MM.1S (cell line): ENCODE measurements at regions not wholly inside any gene's neighbourhood (a gene's known extent, or its start where the extent isn't known, plus 50 kb on each side); places are given as distances from the start of the nearest gene placed in this dataset.

Source experiments
- DNase-seq: peaks from one replicate; pipeline ENCODE4 v3.0.0-alpha.2; 2015
- H2AFZ ChIP-seq: fragments of 300-600 bp; sonication (generic); 2 replicates; pipeline ENCODE4 v1.6.0; 2016; ENCODE audit warnings: antibody characterized with exemption, low read length
- H3F3A ChIP-seq: fragments of 300-600 bp; sonication (generic); 2 replicates; pipeline ENCODE4 v1.6.1; 2016; ENCODE audit warnings: mild to moderate bottlenecking, antibody characterized with exemption, low read length, moderate library complexity, mixed read lengths; ENCODE audit not compliant: insufficient read depth
- H3K27ac ChIP-seq: fragments of 300-600 bp; sonication (generic); 2 replicates; pipeline ENCODE4 v1.5.1; 2016; ENCODE audit warnings: mild to moderate bottlenecking, low read length
- H3K27me3 ChIP-seq: fragments of 300-600 bp; sonication (generic); replicated peaks from 2 replicates; pipeline ENCODE4 v1.6.0; 2016; ENCODE audit warnings: low read length; ENCODE audit not compliant: insufficient read depth
- H3K36me3 ChIP-seq: fragments of 300-600 bp; sonication (generic); replicated peaks from 2 replicates; pipeline ENCODE4 v1.6.1; 2016; ENCODE audit warnings: mild to moderate bottlenecking, low read length, mixed read lengths; ENCODE audit not compliant: insufficient read depth
- H3K4me1 ChIP-seq: fragments of 300-600 bp; sonication (generic); 2 replicates; pipeline ENCODE4 v1.6.1; 2016; ENCODE audit warnings: low read length, mixed read lengths
- H3K4me2 ChIP-seq: fragments of 300-600 bp; sonication (generic); 2 replicates; pipeline ENCODE4 v1.6.0; 2016; ENCODE audit warnings: low read depth, low read length
- H3K4me3 ChIP-seq: fragments of 300-600 bp; sonication (generic); 2 replicates; pipeline ENCODE4 v1.5.1; 2016; ENCODE audit warnings: low read length, mixed read lengths
- H3K79me2 ChIP-seq: fragments of 300-600 bp; sonication (generic); 2 replicates; pipeline ENCODE4 v1.6.1; 2016; ENCODE audit warnings: mixed run types, low read length, mixed read lengths
- H3K9ac ChIP-seq: fragments of 300-600 bp; sonication (generic); 2 replicates; pipeline ENCODE4 v1.6.1; 2016; ENCODE audit warnings: low read length, mixed read lengths
- H3K9me2 ChIP-seq: fragments of 300-600 bp; sonication (generic); replicated peaks from 2 replicates; pipeline ENCODE4 v1.6.1; 2016; ENCODE audit warnings: mild to moderate bottlenecking, low read length, mixed read lengths; ENCODE audit not compliant: insufficient read depth
- H3K9me3 ChIP-seq: fragments of 300-600 bp; sonication (generic); replicated peaks from 2 replicates; pipeline ENCODE4 v1.6.1; 2016; ENCODE audit warnings: mild to moderate bottlenecking, low read length, mixed read lengths; ENCODE audit not compliant: insufficient read depth
- H4K20me1 ChIP-seq: fragments of 300-600 bp; sonication (generic); 2 replicates; pipeline ENCODE4 v1.6.1; 2016; ENCODE audit warnings: mild to moderate bottlenecking, low read length, moderate library complexity, mixed read lengths; ENCODE audit not compliant: insufficient read depth
- EZH2 ChIP-seq: fragments of 300-600 bp; sonication (generic); optimal IDR thresholded peaks from 2 replicates; pipeline ENCODE3; 2017; ENCODE audit warnings: low read depth, mild to moderate bottlenecking, antibody characterized with exemption, low read length, mixed read lengths
- EZH2phosphoT487 ChIP-seq: fragments of 300-600 bp; sonication (generic); IDR thresholded peaks from 2 replicates; pipeline ENCODE4 v1.6.1; 2018; ENCODE audit warnings: antibody characterized with exemption, low read length
- TF ChIP-seq, protein P1 (sequence below): fragments of 300-600 bp; sonication (generic); IDR thresholded peaks from 2 replicates; pipeline ENCODE4 v1.5.1; 2016; ENCODE audit warnings: antibody characterized with exemption, low read length, mixed read lengths

DNA sequence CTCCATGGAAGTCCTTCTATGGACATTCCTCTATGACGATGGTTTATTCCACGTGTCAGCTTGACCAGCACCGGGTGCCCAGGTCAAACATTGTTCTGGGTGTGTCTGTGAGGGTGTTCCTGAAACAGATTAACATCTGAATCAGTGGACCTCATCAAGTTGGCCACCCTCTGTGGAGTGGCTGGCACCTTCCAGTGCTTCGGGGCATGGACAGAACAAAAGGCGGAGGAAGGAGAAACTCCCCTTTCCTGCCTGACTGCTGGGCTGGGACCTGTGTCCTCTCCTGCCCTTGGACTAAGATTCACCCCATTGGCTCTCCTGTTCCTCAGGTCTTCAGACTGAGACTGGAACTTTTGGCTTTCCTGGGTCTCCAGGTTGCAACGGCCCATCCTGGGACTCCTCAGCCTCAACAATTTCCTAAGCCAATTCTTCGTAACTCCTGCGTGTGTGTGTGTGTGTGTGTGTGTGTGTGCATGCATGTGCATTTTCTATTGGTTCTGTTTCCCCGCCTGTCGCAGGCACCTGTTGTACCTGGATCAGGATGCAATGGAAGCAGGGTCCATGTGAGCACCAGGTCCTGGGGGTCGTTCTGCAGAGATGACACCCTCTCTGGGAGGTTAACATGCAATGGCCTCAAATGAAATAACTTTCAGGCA lies 357.2 kb upstream of the SALL3 start:
- Histone ChIP-seq H3K79me2 (no peaks in the 10 kb centered on the region), H3K4me3 (no peak overlapping the region), H4K20me1 (no peaks in the 10 kb centered on the region), H3K9me3 (no peaks in the 10 kb centered on the region), H3K9ac (no peak overlapping the region), H3K27ac (no peak overlapping the region), H2AFZ (no peak overlapping the region), H3K4me1 (no peaks in the 10 kb centered on the region), H3K4me2 (no peak overlapping the region), H3K9me2 (no peaks in the 10 kb centered on the region), H3K27me3 (no peaks in the 10 kb centered on the region), H3F3A (no peaks in the 10 kb centered on the region), H3K36me3 (no peaks in the 10 kb centered on the region)
- no peak for DNase-seq
- TF ChIP-seq, protein P1, sequence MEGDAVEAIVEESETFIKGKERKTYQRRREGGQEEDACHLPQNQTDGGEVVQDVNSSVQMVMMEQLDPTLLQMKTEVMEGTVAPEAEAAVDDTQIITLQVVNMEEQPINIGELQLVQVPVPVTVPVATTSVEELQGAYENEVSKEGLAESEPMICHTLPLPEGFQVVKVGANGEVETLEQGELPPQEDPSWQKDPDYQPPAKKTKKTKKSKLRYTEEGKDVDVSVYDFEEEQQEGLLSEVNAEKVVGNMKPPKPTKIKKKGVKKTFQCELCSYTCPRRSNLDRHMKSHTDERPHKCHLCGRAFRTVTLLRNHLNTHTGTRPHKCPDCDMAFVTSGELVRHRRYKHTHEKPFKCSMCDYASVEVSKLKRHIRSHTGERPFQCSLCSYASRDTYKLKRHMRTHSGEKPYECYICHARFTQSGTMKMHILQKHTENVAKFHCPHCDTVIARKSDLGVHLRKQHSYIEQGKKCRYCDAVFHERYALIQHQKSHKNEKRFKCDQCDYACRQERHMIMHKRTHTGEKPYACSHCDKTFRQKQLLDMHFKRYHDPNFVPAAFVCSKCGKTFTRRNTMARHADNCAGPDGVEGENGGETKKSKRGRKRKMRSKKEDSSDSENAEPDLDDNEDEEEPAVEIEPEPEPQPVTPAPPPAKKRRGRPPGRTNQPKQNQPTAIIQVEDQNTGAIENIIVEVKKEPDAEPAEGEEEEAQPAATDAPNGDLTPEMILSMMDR = no peak
- TF ChIP-seq EZH2phosphoT487 (no peak), EZH2 (no peak)

DNA sequence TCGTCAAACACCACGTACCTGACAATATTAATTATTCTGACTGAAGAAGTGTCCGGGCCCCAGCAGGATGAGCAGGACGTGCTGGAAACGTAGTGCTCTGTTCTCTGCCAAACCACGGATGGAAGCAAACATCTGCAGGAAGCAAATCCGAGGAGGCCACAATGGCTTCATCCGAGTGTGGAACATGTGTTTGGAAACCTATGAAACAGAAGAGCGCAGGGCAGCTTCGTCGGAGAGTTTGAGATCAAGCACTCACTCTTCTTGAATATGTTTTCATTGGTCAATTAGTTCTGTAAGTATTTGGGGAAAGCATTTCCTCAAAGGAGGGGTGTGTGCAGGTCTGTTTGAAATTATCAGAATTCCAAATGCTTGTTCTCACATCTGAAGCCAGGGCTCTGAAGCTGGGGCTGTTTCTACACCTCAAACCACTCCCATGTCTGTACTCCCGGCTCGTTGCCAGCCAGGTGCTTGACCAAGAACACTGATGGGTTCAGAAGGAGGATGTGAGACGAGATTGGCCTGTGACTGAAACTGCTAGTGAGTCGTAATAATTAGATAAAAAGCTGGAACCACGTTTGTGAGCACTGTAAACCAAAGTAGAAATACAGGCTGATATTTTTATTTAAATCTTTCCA lies 356.6 kb upstream of the SALL3 start:
- TF ChIP-seq EZH2phosphoT487 (no peak), EZH2 (no peak)
- TF ChIP-seq, protein P1 = no peak
- no peaks in the 10 kb centered on the region for H3K9me2 ChIP-seq
- no peak overlapping the region for H3K9ac ChIP-seq
- H3K27ac ChIP-seq = no peak overlapping the region
- no peak overlapping the region for H2AFZ ChIP-seq
- no peaks in the 10 kb centered on the region for H3K27me3 ChIP-seq
- DNase-seq = no peak
- no peaks in the 10 kb centered on the region for H3K36me3 ChIP-seq
- H3K79me2 ChIP-seq = no peaks in the 10 kb centered on the region
- H3K4me3 ChIP-seq = no peak overlapping the region
- H3K9me3 ChIP-seq = no peaks in the 10 kb centered on the region
- no peaks in the 10 kb centered on the region for H3K4me1 ChIP-seq
- H3F3A ChIP-seq = no peaks in the 10 kb centered on the region
- no peaks in the 10 kb centered on the region for H4K20me1 ChIP-seq
- H3K4me2 ChIP-seq = no peak overlapping the region

DNA sequence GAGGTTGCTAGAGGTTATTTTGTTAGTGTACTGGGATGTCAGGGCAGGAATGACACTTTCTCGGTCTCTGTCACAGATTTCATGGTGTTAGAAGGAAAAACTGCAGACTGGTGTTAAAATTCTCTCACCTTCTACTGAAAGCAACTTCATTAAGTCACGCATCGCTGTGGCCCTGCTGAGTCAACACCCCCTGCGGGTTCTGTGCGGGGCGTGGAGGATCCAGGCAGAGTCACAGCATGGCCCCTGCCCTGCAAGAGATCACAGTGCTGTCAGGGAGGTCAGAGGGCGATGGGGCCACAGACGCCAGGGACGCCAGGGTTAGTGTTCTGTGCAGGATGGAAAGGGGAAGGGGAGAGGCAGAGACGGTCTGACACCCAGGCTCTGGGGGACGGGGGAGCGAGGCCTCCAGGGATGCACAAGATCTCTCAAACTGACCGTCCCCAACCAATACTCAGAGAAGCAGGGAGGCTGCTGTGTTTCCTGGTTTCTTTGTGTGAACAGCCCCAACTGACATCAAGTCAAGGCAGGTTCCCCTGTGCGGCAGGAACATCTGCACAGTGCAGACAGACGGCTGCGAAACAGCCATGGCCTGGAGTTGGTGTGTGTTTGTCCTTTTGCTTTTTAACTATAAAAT lies 354.9 kb upstream of the SALL3 start:
- no peak for TF ChIP-seq EZH2
- TF ChIP-seq, protein P1 = no peak
- no peak for TF ChIP-seq EZH2phosphoT487
- H3K4me2 ChIP-seq = no peak overlapping the region
- no peak overlapping the region for H3K27ac ChIP-seq
- H3F3A ChIP-seq = no peaks in the 10 kb centered on the region
- H3K4me1 ChIP-seq = no peaks in the 10 kb centered on the region
- no peak for DNase-seq
- H3K27me3 ChIP-seq = no peaks in the 10 kb centered on the region
- H3K36me3 ChIP-seq = no peaks in the 10 kb centered on the region
- H3K9me3 ChIP-seq = no peaks in the 10 kb centered on the region
- H2AFZ ChIP-seq = no peak overlapping the region
- H3K9ac ChIP-seq = no peak overlapping the region
- no peak overlapping the region for H3K4me3 ChIP-seq
- H3K79me2 ChIP-seq = no peaks in the 10 kb centered on the region
- H3K9me2 ChIP-seq = no peaks in the 10 kb centered on the region
- H4K20me1 ChIP-seq = no peaks in the 10 kb centered on the region
